Transverse colon (tissue), 4 donors: ENCODE measurements at regions not wholly inside any gene's neighbourhood (a gene's known extent, or its start where the extent isn't known, plus 50 kb on each side); places are given as distances from the start of the nearest gene placed in this dataset.

Experiments
- DNase-seq: peaks from one replicate; pipeline ENCODE4 v3.0.0-alpha.2; 2019
- H3K27ac ChIP-seq, 4 donors: fragments of 200-600 bp; sonication (generic); 2 replicates each; pipeline ENCODE4 v1.5.1; 2016 to 2018; ENCODE audit warnings: inconsistent platforms in 4 of 4
- H3K27me3 ChIP-seq: fragments of 200-600 bp; sonication (generic); 2 replicates; pipeline ENCODE4 v1.5.1; 2017; ENCODE audit warnings: inconsistent platforms
- H3K36me3 ChIP-seq, 4 donors: fragments of 200-600 bp; sonication (generic); 2 replicates each; pipeline ENCODE4 v1.5.1; 2017 to 2019; ENCODE audit warnings: inconsistent platforms in 4 of 4
- H3K4me1 ChIP-seq, 4 donors: fragments of 200-600 bp; sonication (generic); 2 replicates each; pipeline ENCODE4 v1.5.1; 2017 to 2020; ENCODE audit warnings: inconsistent platforms in 4 of 4
- H3K4me3 ChIP-seq, 4 donors: fragments of 200-600 bp; sonication (generic); 1 replicate in 1 of 4; 2 replicates in 3 of 4; pipeline versions ENCODE4 v1.5.1 to v1.6.1; 2017 to 2019; ENCODE audit warnings: inconsistent platforms in 4 of 4
- H3K9me3 ChIP-seq, 2 donors: fragments of 200-600 bp; sonication (generic); 2 replicates each; pipeline ENCODE4 v1.5.1; 2017 to 2019; ENCODE audit warnings: inconsistent platforms in 2 of 2
- CTCF ChIP-seq, 5 experiments: fragments of 200-600 bp in 3 of 5; fragments of 450-650 bp in 2 of 5; sonication (generic) in 3 of 5; IDR thresholded peaks; 1 replicate in 2 of 5; 2 replicates in 3 of 5; pipeline ENCODE4 v1.5.1; 2016 to 2017; ENCODE audit warnings: antibody characterized with exemption in 5 of 5, inconsistent platforms in 3 of 5, mild to moderate bottlenecking in 2 of 5, moderate library complexity in 1 of 5
- EP300 ChIP-seq: sonication (generic); formaldehyde crosslinking; IDR thresholded peaks from one replicate; pipeline ENCODE4 v1.6.1; 2017; ENCODE audit warnings: antibody characterized with exemption, low read depth
- POLR2A ChIP-seq: fragments of 450-650 bp; IDR thresholded peaks from one replicate; pipeline ENCODE4 v1.6.1; 2016; ENCODE audit warnings: antibody characterized with exemption, mild to moderate bottlenecking, moderate library complexity
- POLR2AphosphoS5 ChIP-seq, 3 donors: sonication (generic); formaldehyde crosslinking; IDR thresholded peaks; one replicate each; pipeline ENCODE4 v1.6.1; 2016; ENCODE audit warnings: antibody characterized with exemption in 3 of 3
- WGBS, 2 donors: methylation state at CpG; one replicate each; pipeline ENCODE4 v1.1.5; 2018; ENCODE audit warnings: low coverage in 1 of 2; 5-methylcytosine and 5-hydroxymethylcytosine counted together
- in situ Hi-C, 4 donors: fragments of 200-750 bp; cut with MboI; loops; one replicate each; pipeline versions ENCODE4 v1.15.0 to v1.15.1; 2017; ENCODE audit warnings: low sequenced_read_pairs in 3 of 4, low pct_ligation_motif_present in 1 of 4, low pct_unique_long_range_greater_than_20kb in 1 of 4
- intact Hi-C: fragments of 100-400 bp; cut with DNase I; formaldehyde crosslinking; loops from one replicate; pipeline ENCODE4 v1.15.1; 2023; ENCODE audit warnings: low total_unique reads

- WGBS, 2 donors = 56 to 78% methylated on average over 4 of the region's 4 CpGs
- no peak for TF ChIP-seq POLR2AphosphoS5 (IDR thresholded peaks at IDR 0.05)
- no peak for TF ChIP-seq CTCF (IDR thresholded peaks at IDR 0.05)
- TF ChIP-seq POLR2A = no peak
- TF ChIP-seq EP300 = no peak
- Histone ChIP-seq H3K9me3 (no peaks in the 10 kb centered on the region), H3K27ac (no peak overlapping the region), H3K4me1 (peaks cover 0 to 25% (median 3%) of the 10 kb centered on the region in 4 donors), H3K27me3 (no peaks in the 10 kb centered on the region), H3K4me3 (no peak overlapping the region), H3K36me3 (no peaks in the 10 kb centered on the region)
- in situ Hi-C loops (no loop called here), intact Hi-C loops (no loop called here)
- no peak for DNase-seq
Measured at GRCh38 chr10:53009961-53010907, 237.7 kb upstream of the MBL2 start.

GRCh38 chr10:53007527-53007842 is 234.9 kb upstream of the MBL2 start:
- H3K9me3 ChIP-seq = no peaks in the 10 kb centered on the region
- no peak for DNase-seq
- 57 to 82% methylated on average over 1 of the region's 1 CpG for WGBS, 2 donors

GRCh38 chr10:53006663-53007526 is 234.3 kb upstream of the MBL2 start:
- TF ChIP-seq CTCF (IDR thresholded peaks at IDR 0.05) = no peak
- no peak for TF ChIP-seq EP300
- no peak for TF ChIP-seq POLR2A
- no peaks in the 10 kb centered on the region for H3K27me3 ChIP-seq
- no peaks in the 10 kb centered on the region for H3K9me3 ChIP-seq
- 46 to 63% methylated on average over 1 of the region's 1 CpG for WGBS, 2 donors
- no peak for DNase-seq
- no peak overlapping the region for H3K27ac ChIP-seq
- no peaks in the 10 kb centered on the region for H3K36me3 ChIP-seq
- intact Hi-C loops = no loop called here
- in situ Hi-C loops = no loop called here
- peaks cover 0 to 25% (median 3%) of the 10 kb centered on the region in 4 donors for H3K4me1 ChIP-seq
- H3K4me3 ChIP-seq = no peak overlapping the region

More at GRCh38 chr10:53007527-53007842, 234.9 kb upstream of the MBL2 start:
- no peak overlapping the region for H3K4me3 ChIP-seq
- TF ChIP-seq POLR2A (no peak), CTCF (IDR thresholded peaks at IDR 0.05) (no peak), POLR2AphosphoS5 (IDR thresholded peaks at IDR 0.05) (no peak), EP300 (no peak)
- peaks cover 0 to 25% (median 3%) of the 10 kb centered on the region in 4 donors for H3K4me1 ChIP-seq
- intact Hi-C loops = no loop called here
- no peaks in the 10 kb centered on the region for H3K27me3 ChIP-seq
- H3K36me3 ChIP-seq = no peaks in the 10 kb centered on the region
- H3K27ac ChIP-seq = no peak overlapping the region
- in situ Hi-C loops = no loop called here

- DNase-seq = no peak
- Histone ChIP-seq H3K4me1 (peaks cover 0 to 25% (median 3%) of the 10 kb centered on the region in 4 donors), H3K4me3 (no peak overlapping the region), H3K9me3 (no peaks in the 10 kb centered on the region), H3K27ac (no peak overlapping the region), H3K27me3 (no peaks in the 10 kb centered on the region), H3K36me3 (no peaks in the 10 kb centered on the region)
- TF ChIP-seq POLR2A (no peak), EP300 (no peak), CTCF (IDR thresholded peaks at IDR 0.05) (no peak), POLR2AphosphoS5 (IDR thresholded peaks at IDR 0.05) (no peak)
- WGBS, 2 donors = 43 to 64% methylated on average over 3 of the region's 3 CpGs
- intact Hi-C loops = no loop called here
- in situ Hi-C loops = no loop called here
Measured at GRCh38 chr10:53005612-53006345, 233.2 kb upstream of the MBL2 start.
